Brain microvascular endothelial cell (primary cell): ENCODE measurements at regions not wholly inside any gene's neighbourhood (a gene's known extent, or its start where the extent isn't known, plus 50 kb on each side); places are given as distances from the start of the nearest gene placed in this dataset.

Source experiments
- DNase-seq: peaks from one replicate; pipeline ENCODE4 v3.0.0-alpha.2; 2020
- H3K27ac ChIP-seq: fragments of 250-450 bp; sonication (Bioruptor Pico); 2 replicates; pipeline ENCODE4 v1.5.1; 2020; ENCODE audit warnings: mild to moderate bottlenecking, moderate library complexity
- H3K27me3 ChIP-seq: fragments of 250-450 bp; sonication (Bioruptor Pico); replicated peaks from 2 replicates; pipeline ENCODE4 v1.5.1; 2020; ENCODE audit warnings: mild to moderate bottlenecking
- H3K36me3 ChIP-seq: fragments of 250-450 bp; sonication (Bioruptor Pico); replicated peaks from 2 replicates; pipeline ENCODE4 v1.5.1; 2020; ENCODE audit warnings: mild to moderate bottlenecking
- H3K4me3 ChIP-seq: 2 replicates; pipeline ENCODE4 v1.5.1; 2011; ENCODE audit warnings: low read depth, mild to moderate bottlenecking, control low read depth, low read length, moderate library complexity
- CTCF ChIP-seq: IDR thresholded peaks from 2 replicates; pipeline ENCODE4 v1.5.1; 2011; ENCODE audit warnings: low read depth, mild to moderate bottlenecking, moderate library complexity, low read length, control low read depth, inconsistent platforms; ENCODE audit errors: missing control alignments
- in situ Hi-C: cut with HindIII; loops from 2 replicates; pipeline ENCODE4 v1.10.0; 2017; ENCODE audit warnings: low sequenced_read_pairs, low pct_ligation_motif_present

- no peak for DNase-seq
- in situ Hi-C loops = no loop called here
- no peak overlapping the region for H3K27ac ChIP-seq
- H3K27me3 ChIP-seq = no peaks in the 10 kb centered on the region
- TF ChIP-seq CTCF = no peak
- no peak overlapping the region for H3K4me3 ChIP-seq
- no peaks in the 10 kb centered on the region for H3K36me3 ChIP-seq
Measured at GRCh38 chr6:167049275-167049674, 50.1 kb downstream of the CEP43 start.

GRCh38 chr6:167050903-167051302 is 51.7 kb downstream of the CEP43 start:
- H3K27me3 ChIP-seq = no peaks in the 10 kb centered on the region
- in situ Hi-C loops = no loop called here
- TF ChIP-seq CTCF = no peak
- H3K4me3 ChIP-seq = no peak overlapping the region
- no peak for DNase-seq
- no peaks in the 10 kb centered on the region for H3K36me3 ChIP-seq
- no peak overlapping the region for H3K27ac ChIP-seq

- no peak for TF ChIP-seq CTCF
- Histone ChIP-seq H3K27me3 (no peaks in the 10 kb centered on the region), H3K36me3 (no peaks in the 10 kb centered on the region), H3K4me3 (no peak overlapping the region), H3K27ac (no peak overlapping the region)
- no peak for DNase-seq
- in situ Hi-C loops = no loop called here
Measured at GRCh38 chr6:167053895-167054530, 54.8 kb downstream of the CEP43 start.

- no peaks in the 10 kb centered on the region for H3K36me3 ChIP-seq
- no peak for TF ChIP-seq CTCF
- no peaks in the 10 kb centered on the region for H3K27me3 ChIP-seq
- in situ Hi-C loops = no loop called here
- no peak overlapping the region for H3K4me3 ChIP-seq
- DNase-seq = no peak
- H3K27ac ChIP-seq = no peak overlapping the region
Measured at GRCh38 chr6:167054987-167055386, 55.8 kb downstream of the CEP43 start.

- no peak for TF ChIP-seq CTCF
- in situ Hi-C loops = no loop called here
- H3K4me3 ChIP-seq = no peak overlapping the region
- H3K27ac ChIP-seq = no peak overlapping the region
- no peaks in the 10 kb centered on the region for H3K36me3 ChIP-seq
- no peaks in the 10 kb centered on the region for H3K27me3 ChIP-seq
- peak; percentile 45 for DNase-seq
Measured at GRCh38 chr6:167056370-167056769, 57.2 kb downstream of the CEP43 start.

- no peak overlapping the region for H3K4me3 ChIP-seq
- no peaks in the 10 kb centered on the region for H3K27me3 ChIP-seq
- H3K27ac ChIP-seq = no peak overlapping the region
- no peak for TF ChIP-seq CTCF
- no peak for DNase-seq
- in situ Hi-C loops = no loop called here
- no peaks in the 10 kb centered on the region for H3K36me3 ChIP-seq
Measured at GRCh38 chr6:167058261-167058660, 59.1 kb downstream of the CEP43 start.
